NCI-H460 (cell line): ENCODE measurements at regions not wholly inside any gene's neighbourhood (a gene's known extent, or its start where the extent isn't known, plus 50 kb on each side); places are given as distances from the start of the nearest gene placed in this dataset.

Experiments
- DNase-seq: peaks from one replicate; pipeline ENCODE4 v3.0.0-alpha.2; 2016; ENCODE audit warnings: low read depth; ENCODE audit errors: extremely low read depth

DNA sequence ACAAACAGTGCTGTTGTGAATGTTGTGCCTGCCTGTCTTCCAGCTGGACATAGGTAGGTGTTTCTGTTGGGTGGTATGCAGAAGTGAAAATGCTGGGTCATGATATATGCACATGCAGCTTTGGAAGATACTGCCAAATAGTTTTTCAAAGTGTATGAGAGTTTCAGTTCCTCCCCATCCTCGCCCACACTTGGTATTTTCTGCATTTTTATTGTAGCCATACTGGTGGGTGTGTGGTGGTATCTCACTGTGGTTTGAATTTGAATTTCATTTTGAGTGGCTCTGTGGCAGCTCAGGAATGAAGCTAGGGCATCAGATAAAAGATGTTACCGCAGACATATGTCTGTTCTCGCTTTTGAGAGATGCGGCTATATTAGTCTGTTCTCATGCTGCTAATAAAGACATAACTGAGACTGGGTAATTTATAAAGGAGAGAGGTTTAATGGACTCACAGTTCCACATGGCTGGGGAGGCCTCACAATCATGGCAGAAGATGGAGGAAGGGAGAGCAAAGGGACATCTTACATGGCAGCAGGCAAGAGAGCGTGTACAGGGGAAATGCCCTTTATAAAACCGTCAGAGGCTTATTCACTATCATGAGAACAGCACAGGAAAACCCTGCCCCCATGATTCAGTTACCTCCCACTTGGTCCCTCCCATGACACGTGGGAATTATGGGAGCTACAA lies 183.1 kb downstream of the CAND1 start:
- DNase-seq = no peak

DNA sequence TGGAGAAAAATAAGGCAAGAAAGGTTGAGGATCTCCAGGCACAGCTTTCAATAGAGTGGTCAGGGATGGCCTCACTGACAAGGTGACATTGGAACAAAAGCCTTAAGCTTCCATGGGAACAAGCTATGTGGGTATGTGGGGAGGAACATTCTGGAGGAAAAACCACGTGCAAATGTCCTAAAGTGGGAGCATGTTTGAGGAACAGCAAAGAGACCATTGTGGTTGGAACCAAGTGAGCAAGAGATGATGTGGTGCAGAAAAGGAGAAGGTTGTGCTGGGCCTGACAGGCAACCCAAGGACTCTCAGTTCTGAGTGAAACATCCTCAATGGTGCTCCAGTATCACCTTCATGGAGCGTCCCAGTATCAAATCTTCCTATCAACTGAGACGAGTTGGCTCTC lies 184.0 kb downstream of the CAND1 start:
- DNase-seq = no peak

DNA sequence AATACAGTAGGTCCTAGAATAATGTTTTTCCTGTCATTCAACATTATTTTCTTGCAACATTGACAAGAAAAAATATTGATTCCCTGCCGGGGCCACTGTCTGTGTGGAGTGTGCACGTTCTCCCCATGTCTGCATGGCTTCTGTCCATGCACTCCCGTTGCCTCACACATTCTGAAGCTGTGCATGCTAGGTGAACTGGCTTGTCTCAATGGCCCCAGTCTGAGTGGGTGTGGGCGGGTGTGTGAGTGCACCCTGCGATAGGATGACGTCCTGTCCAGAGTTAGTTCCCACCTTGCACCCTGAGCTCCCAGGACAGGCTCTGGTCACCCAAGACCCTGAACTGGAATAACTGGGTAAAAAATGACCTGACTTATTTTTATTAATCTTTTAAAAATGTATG lies 186.1 kb downstream of the CAND1 start:
- no peak for DNase-seq

- DNase-seq = no peak
These were observed 187.3 kb downstream of the CAND1 start for GRCh38 chr12:67456431-67456901.

DNA sequence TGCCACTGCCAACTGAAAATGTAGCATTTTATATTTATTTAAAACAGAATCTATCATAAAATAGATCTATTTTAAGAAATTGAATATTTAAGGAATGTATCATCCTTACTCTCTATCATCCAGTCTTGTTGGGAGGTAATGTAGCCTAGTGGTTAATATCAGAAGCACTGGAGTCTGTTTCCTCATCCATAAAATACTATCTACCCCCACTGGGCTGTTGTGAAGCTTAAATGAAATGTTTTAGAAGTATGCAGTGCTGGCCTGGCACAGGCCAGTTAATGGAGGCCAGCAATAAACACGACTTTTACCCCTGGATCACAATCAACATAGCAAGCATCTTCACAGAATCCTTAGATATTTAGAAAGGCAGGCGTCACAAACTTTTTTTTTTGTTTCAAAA lies 188.0 kb downstream of the CAND1 start:
- no peak for DNase-seq

DNA sequence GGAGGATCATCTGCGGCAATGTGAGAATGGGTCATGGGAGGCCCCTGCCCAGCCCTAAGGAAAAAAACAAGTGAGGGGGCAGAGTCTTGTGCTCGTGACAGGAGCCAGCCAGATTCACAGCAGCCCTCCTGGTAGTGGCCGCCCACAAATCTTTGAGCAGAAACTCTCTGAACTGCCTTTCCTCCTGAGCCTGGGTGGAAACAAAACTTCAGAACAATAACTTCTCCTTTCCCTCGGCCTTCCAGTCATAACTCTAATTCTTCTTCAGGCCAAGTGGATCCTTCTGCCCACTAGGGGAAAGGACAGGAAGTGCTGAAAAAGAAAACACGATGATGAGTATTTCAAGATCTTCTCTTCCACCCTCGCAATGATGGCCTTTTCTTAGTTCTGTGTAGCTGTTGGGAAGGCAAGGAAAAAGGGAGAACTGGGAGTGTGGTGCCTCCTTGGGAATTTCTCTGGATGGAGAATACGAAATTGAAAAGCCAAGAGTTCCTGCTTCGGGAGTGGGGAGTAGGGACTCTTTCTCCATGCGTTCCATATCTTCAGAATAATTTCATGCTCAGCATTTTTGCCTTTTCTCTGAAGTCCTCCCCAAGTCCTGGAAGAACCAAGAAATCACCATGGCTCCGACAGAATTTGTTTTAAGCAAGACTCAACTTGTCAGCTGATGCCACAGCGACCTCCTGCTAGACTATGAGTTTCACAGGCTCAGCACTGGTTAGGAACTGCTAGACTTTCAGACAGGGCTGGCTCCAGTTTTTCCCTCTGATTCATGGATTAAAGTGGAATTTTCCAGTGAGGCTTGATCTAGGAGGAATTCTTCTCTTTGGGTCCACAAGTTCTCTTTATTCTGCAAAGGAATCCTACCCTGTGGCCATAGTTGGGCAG lies 188.9 kb downstream of the CAND1 start:
- no peak for DNase-seq

DNA sequence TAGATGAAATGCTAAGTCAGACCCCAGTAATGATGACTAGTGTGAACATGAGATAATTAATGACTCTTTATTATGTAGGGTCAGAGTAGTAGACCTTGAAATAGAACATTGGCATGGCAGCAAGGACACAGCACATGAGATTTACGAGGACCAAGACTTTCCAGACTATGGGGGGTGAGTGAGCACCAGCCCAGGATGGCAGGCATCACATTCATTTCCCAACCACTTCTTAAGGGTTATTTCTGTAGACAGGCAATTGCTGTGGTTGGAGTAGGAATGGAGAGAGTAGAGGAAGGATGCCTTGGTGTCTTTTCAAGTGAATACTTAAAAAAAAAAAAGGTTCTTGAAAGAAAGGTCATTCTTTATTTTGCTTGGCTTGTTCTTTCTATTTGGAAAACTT lies 189.4 kb upstream of the DYRK2 start:
- DNase-seq = no peak

DNA sequence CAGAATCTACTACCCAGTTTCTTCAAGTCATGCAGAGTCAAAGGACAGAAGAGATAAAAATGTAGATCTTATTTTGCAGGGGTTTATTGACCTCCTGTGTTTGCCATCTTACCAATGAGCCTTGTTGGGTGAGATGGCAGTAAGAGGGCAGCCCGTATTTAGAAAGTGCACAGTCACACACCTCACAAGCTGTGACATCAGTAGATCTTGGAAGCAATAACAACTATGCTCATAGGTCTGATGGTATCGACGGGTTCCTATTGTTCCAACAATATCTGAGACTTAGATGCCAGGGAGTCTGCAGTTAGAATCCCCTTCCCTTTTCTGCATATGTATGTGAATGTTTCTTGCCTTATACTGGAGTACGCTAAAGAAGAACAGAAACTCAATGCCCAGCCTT lies 189.0 kb upstream of the DYRK2 start:
- DNase-seq = no peak

DNA sequence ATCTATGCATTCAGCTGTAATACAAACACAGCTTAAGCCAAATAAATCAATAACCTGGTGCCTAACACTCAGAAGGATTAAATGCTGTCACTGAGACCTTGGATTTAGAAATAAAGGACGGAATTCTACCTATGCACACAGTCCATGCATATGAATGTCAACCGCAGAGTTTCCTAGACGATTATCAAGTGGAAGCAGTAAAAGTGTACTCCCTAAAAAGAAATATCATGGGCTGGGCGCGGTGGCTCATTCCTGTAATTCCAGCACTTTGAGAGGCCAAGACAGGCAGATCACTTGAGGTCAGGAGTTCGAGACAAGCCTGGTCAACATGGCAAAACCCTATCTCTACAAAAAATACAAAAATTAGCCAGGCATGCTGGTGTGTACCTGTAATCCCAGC lies 188.2 kb upstream of the DYRK2 start:
- DNase-seq = no peak

GRCh38 chr12:67468549-67469245 lies 179.8 kb upstream of the DYRK2 start:
- no peak for DNase-seq

DNA sequence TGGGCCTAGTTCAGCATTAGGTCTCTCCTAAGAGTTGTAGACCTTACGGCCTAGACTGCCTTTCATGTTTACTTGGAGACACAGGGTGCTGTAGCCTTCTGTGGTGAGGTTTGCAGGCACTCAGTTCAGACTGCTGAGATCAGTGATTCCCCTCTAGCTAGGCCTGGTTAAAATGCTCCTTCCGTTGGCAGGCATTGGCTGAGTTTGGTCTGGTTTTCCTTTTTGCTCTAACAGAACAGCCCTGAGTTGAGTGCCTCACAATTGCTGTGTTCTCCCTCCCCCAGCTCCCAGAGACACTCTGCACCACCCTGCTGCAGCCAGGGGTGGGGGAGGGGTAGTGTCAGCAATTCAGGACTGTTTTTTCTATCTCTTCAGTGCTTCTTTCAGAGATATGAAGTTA lies 178.9 kb upstream of the DYRK2 start:
- DNase-seq = no peak

DNA sequence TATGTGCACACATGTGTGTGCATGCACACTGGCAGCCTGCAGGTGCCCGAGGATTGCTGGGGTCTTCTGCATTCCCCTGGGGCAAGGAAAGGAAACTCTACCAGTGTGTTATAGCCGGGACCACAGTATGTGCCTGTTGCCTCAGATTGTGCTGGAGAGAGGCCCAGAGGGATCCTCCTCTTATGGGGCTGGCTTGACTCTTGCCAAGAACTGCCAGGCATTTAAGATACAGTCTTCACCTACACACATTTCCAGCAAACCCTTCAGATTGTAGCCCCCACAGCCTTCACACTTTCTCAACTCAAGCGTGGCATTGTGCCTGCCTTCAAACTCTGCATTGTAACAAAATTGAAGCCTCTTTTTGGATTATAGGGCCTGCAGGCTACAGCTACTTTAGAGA lies 176.7 kb upstream of the DYRK2 start:
- no peak for DNase-seq

- no peak for DNase-seq
These were observed 176.0 kb upstream of the DYRK2 start for GRCh38 chr12:67472539-67472938.

- no peak for DNase-seq
These were observed 173.5 kb upstream of the DYRK2 start for GRCh38 chr12:67474934-67475620.

DNA sequence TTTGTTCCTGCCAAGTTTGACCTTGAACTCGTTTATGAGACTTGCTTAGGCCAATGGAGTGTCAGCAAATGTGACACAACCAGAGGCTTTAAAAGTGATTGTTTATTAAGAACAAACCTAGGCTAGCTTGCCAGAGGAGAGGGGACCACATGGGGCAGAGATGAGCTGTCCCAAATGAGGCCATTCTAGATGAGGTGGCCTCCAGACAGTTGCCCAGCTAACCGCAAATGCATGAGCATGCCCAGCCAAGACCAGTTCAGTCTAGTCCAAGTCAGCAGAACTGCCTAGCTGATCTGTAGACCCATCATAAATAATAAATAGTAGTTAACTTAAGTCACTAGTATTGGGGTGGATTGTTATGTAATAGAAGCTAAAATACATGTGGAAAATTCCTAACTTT lies 172.8 kb upstream of the DYRK2 start:
- no peak for DNase-seq

DNA sequence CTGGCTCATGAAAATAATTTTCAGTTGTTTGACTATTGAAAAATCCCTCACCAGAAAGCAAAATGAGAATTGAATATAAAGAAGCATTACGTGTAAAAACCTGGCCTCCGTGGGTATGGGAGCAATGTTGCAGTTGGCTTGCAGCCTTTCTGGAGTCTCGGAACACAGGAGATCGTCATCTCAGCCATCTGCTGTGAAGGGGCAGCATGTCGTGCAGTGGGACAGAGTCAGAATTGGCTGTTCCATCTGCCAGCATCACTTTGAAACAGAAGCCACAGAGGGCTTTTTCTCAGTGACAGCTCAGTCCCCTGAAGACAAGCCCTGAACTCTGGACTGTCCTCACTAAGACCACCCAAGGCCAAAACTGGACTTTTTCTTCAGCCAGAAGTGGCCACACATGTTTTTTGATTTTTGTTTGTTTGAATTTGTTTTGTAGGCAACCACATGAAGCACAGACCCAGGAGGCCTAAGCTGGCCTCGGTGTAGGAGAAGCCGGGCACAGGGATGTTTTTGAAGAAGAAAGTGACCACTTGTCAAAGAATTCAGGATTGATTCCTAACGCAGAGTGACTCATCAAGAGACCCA lies 170.8 kb upstream of the DYRK2 start:
- no peak for DNase-seq

- no peak for DNase-seq
These were observed 165.5 kb upstream of the DYRK2 start for GRCh38 chr12:67482751-67483661.

DNA sequence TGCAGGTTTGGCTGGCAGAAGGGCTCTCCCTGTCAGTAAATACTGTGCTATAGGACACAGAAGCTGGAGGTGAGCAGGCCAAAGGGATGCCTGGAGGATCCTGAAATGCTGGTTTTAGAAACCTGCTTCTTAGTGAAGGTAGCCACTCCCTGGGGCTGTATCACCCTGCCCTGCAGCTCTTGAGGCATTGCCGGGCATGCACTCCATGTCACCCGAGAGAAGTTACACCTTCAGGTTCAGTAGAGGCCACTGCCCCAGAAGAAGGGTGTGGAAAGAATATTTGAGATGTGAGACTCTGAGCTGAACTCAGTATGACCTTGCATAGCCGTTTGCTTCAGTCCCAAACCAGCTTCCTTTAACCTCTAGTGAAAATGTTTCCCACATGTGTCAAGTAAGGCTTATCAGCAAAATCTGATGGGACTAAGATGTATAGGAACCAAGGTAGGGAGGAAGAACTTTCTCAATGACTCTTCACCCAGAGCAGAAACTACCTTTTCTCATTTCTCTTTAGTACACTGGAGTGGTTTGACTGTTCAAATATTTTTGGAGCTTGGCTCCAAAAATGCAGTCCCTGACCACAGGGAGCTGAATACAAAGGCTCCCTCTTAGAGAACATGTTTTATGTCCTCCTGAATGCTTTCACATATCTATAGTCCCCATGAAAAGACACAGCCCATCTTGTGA lies 164.5 kb upstream of the DYRK2 start:
- DNase-seq = no peak
